DMS114 treated with DMSO at 0.1 percent for 48 hours (cell line): ENCODE measurements at regions not wholly inside any gene's neighbourhood (a gene's known extent, or its start where the extent isn't known, plus 50 kb on each side); places are given as distances from the start of the nearest gene placed in this dataset.

Experiments
- DNase-seq: peaks from one replicate; lab custom pipeline; 2025; ENCODE audit not compliant: unreplicated experiment; lab: John Stamatoyannopoulos, UW

- DNase-seq, result no peak
Measured at GRCh38 chr21:16342932-16343331, 613.1 kb downstream of the USP25 start.

DNA sequence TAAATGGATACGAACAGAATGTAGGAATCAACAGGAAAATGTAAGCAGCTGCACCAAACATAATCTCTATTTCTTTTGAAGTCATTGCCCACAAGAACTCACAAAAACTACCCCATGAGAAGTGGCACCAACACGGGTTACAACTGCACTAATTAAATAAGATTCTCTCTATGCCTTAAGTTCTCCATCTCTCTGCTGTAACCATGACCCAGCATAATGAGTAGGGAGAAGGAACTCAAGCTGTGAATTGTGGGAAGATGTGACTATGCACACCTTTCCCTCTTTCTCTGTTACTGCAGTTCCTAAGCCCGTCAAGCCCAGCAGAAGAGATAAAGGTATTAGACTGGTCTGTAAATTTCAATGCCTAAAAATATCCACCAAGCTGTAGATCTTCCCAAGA, 614.0 kb downstream of the USP25 start:
- no peak for DNase-seq

DNA sequence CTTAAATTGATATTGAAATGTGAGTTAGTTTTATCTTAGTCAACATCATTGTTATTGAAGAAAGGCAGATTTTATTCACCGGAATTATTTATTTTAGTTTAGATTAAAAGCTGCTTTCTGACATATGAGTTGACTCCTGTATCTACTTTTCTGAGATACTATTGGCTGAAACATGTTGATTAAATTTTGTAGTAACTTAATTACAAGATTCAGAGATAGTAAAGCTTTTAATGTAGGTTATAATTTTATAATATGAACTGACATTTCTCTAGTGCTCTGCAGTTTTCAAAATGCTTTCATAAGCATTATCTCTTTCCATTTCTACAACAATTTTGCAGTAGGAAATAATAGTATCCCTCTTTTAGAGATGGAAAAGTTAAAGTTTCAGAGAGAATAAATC, 616.0 kb downstream of the USP25 start:
- no peak for DNase-seq

GRCh38 chr21:16347223-16347622, 617.4 kb downstream of the USP25 start:
- DNase-seq, result no peak

DNA sequence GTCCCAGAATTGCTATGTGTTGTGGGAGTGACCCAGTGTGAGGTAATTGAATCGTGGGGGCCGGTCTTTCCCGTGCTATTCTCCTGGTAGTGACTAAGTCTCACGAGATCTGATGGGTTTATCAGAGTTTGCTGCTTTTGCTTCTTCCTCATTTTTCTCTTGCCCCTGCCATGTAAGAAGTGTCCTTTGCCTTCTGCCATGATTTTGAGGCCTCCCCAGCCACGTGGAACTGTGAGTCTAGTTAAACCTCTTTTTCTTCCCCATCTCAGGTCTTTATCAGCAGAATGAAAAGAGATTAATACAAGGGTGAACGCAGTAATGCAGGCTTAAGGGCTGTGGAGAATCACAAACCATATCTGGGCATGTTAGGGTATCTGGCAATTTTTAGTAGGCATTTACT, 624.0 kb downstream of the USP25 start:
- no peak for DNase-seq

GRCh38 chr21:16357994-16358393, 628.2 kb downstream of the USP25 start:
- no peak for DNase-seq

GRCh38 chr21:16358784-16359183, 629.0 kb downstream of the USP25 start:
- DNase-seq, result no peak

DNA sequence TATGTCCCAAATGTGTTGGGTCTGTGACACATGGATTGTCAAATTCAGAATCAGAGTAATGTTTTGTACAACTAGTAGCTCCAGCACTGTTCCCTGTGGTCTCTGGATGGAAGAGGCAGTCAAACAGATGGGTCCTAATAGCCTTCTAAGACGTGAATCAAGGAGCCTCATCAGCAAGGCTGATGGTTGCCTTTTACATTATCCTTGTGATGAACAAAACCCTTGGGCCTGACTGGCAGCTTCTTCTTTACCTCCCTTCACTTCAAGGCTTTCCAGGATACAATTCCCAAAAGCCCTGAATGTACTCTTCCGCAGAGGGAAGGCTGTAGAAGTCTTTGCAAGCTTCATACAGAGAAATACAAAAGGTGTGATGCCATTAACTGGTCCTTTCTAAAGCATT, 633.3 kb downstream of the USP25 start:
- no peak for DNase-seq

GRCh38 chr21:16363518-16363917, 633.7 kb downstream of the USP25 start:
- no peak for DNase-seq

- DNase-seq, result no peak
Measured at GRCh38 chr21:16366207-16366606, 636.4 kb downstream of the USP25 start.

DNA sequence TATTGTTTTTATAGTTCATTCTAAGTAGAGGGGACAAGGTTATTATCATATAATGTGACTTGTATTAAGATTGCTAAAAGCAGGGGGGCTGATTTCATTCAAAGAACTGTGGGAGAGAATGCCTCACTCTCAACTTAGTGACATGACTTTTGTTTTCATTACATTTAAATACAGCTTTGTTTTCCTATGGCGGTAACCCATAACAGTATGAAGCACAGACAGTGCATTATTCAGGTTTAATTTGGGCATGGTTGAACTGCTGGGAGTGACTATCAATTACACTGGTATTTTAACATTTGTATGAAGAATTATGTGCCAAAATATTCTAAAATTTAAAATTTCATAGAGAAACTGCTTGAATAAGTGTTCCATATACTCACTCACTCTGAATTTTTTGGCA, 637.3 kb downstream of the USP25 start:
- no peak for DNase-seq

GRCh38 chr21:16370186-16370585, 640.4 kb downstream of the USP25 start:
- DNase-seq, result no peak

DNA sequence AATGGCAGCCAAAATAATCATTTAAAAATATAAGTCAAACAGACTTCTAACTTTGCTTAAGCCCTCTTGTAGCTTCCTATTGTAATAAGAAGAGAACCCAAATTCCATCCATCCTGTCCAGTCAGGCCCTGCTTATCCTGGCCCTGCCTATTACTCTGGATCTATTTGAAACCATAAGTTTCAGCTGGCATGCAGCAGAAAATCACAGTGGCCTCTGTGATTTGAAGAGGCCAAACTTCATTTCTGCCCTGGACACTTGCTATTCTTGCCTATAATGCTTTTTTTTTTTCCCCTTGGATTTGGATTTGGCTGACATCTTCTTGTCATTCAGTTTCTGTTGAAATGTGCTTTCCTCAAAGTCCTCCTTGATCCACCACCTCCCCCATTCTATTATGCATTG, 642.8 kb downstream of the USP25 start:
- no peak for DNase-seq

GRCh38 chr21:16376673-16377072, 646.9 kb downstream of the USP25 start:
- no peak for DNase-seq

GRCh38 chr21:16377120-16377658, 647.4 kb downstream of the USP25 start:
- DNase-seq, result no peak

GRCh38 chr21:16377857-16378256, 648.1 kb downstream of the USP25 start:
- DNase-seq, result no peak

DNA sequence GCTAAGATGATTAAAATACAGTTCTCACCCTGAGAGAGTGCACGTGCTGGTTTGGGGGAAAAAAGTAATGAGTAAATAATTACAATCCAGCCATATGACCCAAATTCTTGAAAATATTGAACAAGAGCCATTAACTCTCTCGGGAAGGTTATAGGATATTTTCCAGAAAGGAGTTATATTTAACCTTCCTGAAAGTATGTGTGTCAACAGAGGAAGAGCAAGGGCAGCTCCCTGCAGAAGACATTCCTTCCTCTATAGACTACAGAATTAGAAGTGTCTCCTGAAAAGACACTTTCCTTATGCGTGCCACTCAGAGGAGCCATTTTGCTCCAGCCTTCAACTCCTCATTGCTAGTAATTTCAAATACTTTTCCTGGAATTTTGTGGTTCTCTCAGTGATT, 648.7 kb downstream of the USP25 start:
- no peak for DNase-seq

GRCh38 chr21:16388291-16388690, 658.5 kb downstream of the USP25 start:
- no peak for DNase-seq

GRCh38 chr21:16388911-16389560, 659.3 kb downstream of the USP25 start:
- no peak for DNase-seq

DNA sequence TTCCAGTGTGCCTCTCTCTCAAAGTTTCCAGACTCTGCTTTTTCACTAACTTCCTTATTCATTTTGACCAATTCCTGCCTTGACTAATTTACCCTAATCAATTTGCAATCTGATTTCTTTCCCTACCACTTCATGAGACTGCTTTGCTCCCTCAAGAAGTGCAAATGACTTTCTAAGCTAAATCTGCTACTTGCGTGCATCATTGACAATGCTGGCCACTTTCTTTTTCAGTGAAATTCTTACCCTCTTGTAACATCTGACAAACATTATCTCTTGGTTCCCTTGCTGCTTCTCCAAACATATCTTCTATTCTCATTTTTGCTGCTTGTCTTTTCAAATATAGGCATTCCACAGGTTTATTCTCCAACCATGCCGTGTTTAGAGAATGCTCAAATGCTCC, 659.9 kb downstream of the USP25 start:
- no peak for DNase-seq

- DNase-seq, result no peak
Measured at GRCh38 chr21:16395285-16395684, 665.5 kb downstream of the USP25 start.

- DNase-seq, result no peak
Measured at GRCh38 chr21:16402752-16403151, 673.0 kb downstream of the USP25 start.

DNA sequence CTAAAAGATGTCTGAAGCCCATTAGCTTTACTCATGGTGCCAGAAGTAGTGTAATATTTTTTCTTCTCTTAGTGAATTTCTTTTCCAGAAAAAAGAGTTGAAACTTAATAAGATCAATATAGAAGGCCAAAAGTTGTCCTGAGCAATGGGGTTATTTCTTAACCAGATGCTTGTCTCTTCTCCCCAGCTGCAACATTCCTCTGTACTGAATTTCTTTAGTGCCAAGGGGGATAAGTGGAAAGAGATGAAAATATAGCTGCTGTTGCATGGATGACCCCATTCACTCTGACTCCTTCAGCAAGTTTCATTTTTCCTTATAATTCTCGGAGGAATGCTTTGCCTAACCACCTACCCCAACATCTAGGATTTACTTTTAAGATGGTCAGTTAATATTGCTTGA, 675.0 kb downstream of the USP25 start:
- DNase-seq, result no peak
